Thymus (tissue), 11 donors: ENCODE measurements at regions not wholly inside any gene's neighbourhood (a gene's known extent, or its start where the extent isn't known, plus 50 kb on each side); places are given as distances from the start of the nearest gene placed in this dataset.
"Not testable (repeated sequence)": the region's sequence is repeated elsewhere in the genome, so short reads cannot be mapped to it uniquely, and the experiment has no call there.

Experiments used
- DNase-seq, 9 donors: peaks; one replicate each; pipeline ENCODE4 v3.0.0-alpha.2; 2013; ENCODE audit warnings: low spot score in 9 of 9, low read depth in 6 of 9, missing footprints in 1 of 9
- H3K27ac ChIP-seq, 2 donors: one replicate each; pipeline ENCODE4 v1.5.1; 2013; ENCODE audit warnings: control low read depth in 1 of 2, low read depth in 1 of 2, low read length in 1 of 2, mild to moderate bottlenecking in 1 of 2, moderate library complexity in 1 of 2
- H3K27me3 ChIP-seq, 2 donors: one replicate each; pipeline ENCODE4 v1.5.1; 2013; ENCODE audit warnings: low read length in 1 of 2; ENCODE audit not compliant: control insufficient read depth in 2 of 2, insufficient read depth in 1 of 2
- H3K36me3 ChIP-seq, 2 donors: one replicate each; pipeline ENCODE4 v1.5.1; 2013; ENCODE audit warnings: low read length in 1 of 2, mild to moderate bottlenecking in 1 of 2, moderate library complexity in 1 of 2; ENCODE audit not compliant: control insufficient read depth in 2 of 2, insufficient read depth in 2 of 2
- H3K4me1 ChIP-seq, 2 donors: one replicate each; pipeline ENCODE4 v1.5.1; 2013; ENCODE audit warnings: low read length in 2 of 2; ENCODE audit not compliant: control insufficient read depth in 2 of 2, insufficient read depth in 2 of 2
- H3K4me3 ChIP-seq, 2 donors: one replicate each; pipeline ENCODE4 v1.5.1; 2013; ENCODE audit warnings: low read length in 2 of 2, control low read depth in 1 of 2, mild to moderate bottlenecking in 1 of 2
- H3K9me3 ChIP-seq, 2 donors: one replicate each; pipeline ENCODE4 v1.5.1; 2013; ENCODE audit warnings: low read length in 1 of 2, mild to moderate bottlenecking in 1 of 2; ENCODE audit not compliant: control insufficient read depth in 2 of 2, insufficient read depth in 1 of 2
- WGBS: extraction: QIAGEN DNeasy Blood & Tissue Kit; methylation state at CpG from one replicate; pipeline ENCODE4 v1.1.7; 2013; 5-methylcytosine and 5-hydroxymethylcytosine counted together
- donor health status: healthy.

- Histone ChIP-seq H3K9me3 (peaks cover 0 to 4% of the 10 kb centered on the region in 2 donors), H3K36me3 (no peaks in the 10 kb centered on the region), H3K4me1 (no peaks in the 10 kb centered on the region), H3K27ac (no peak overlapping the region), H3K4me3 (no peak overlapping the region), H3K27me3 (no peaks in the 10 kb centered on the region)
- no peak for DNase-seq
- WGBS: 82% methylated on average over 7 of the region's 7 CpGs
These were observed 926.9 kb upstream of the EDIL3 start for GRCh38 chr5:85311536-85311935.

DNA sequence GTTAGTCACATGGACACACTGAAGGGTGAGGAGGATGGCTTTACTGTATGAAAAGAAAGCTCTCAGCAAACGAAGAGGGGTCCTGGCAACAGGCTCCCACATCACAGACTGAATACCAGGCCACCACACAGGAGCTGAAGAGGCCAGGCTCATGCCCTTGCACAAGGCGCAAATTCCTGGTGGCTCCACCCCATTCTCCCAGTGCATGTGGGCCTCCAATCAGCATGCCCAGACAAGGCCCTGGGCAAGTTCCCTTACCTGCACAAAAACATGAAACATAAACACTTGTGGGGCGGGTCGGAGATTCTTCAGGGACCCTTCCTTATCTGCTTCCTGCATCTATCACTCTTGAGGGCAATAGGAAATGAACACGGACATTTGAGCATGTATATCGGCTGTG, 935.8 kb upstream of the EDIL3 start:
- no peak overlapping the region for H3K4me3 ChIP-seq
- 45% methylated on average over 6 of the region's 6 CpGs for WGBS
- no peak for DNase-seq
- no peak overlapping the region for H3K27ac ChIP-seq
- H3K27me3 ChIP-seq: no peaks in the 10 kb centered on the region
- no peaks in the 10 kb centered on the region for H3K4me1 ChIP-seq
- no peaks in the 10 kb centered on the region for H3K9me3 ChIP-seq
- H3K36me3 ChIP-seq: no peaks in the 10 kb centered on the region

DNA sequence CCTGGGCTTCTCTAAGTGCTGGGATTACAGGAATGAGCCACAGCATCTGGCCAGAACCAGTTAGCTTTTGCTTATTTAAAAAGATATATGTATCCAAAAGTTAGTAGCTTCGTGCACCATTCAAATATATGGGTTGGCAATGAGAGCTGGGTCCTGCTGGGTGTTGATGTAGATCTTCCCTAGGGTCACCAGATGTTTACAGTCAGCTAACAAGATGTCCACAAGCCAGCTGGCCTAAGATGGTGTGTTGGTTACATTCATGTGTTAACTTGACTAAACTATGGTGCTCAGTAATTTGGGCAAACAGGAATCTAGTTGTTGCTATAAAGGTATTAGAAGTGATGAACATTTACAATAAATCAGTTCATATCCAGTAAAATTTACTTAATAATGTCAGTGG, 948.6 kb upstream of the EDIL3 start:
- H3K4me3 ChIP-seq: no peak overlapping the region
- no peaks in the 10 kb centered on the region for H3K36me3 ChIP-seq
- H3K27ac ChIP-seq: no peak overlapping the region
- no peaks in the 10 kb centered on the region for H3K9me3 ChIP-seq
- WGBS: 78% methylated on average over 1 of the region's 1 CpG
- H3K4me1 ChIP-seq: no peaks in the 10 kb centered on the region
- DNase-seq: no peak
- H3K27me3 ChIP-seq: no peaks in the 10 kb centered on the region

DNA sequence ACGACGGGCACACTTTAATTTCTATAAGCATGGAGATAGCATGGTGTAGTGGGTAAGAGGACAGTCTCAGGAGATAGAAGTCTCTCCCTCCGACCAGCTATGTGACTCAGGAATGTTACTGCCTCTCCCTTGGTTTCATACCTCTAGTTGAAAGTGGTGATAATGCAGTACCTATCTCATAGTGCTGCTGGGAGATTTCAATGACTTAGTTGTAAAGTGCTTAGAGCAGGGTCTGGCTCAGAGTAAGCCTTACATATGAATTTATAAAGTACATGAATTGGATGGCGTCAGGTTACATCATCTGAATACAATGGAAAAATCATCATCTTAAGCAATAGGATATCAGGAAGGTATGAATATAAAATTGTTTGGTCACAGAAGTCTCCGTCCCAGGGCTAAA, 952.8 kb upstream of the EDIL3 start:
- DNase-seq: no peak
- no peaks in the 10 kb centered on the region for H3K9me3 ChIP-seq
- no peak overlapping the region for H3K4me3 ChIP-seq
- H3K36me3 ChIP-seq: no peaks in the 10 kb centered on the region
- no peaks in the 10 kb centered on the region for H3K27me3 ChIP-seq
- no peak overlapping the region for H3K27ac ChIP-seq
- H3K4me1 ChIP-seq: no peaks in the 10 kb centered on the region
- 87% methylated on average over 5 of the region's 5 CpGs for WGBS

DNA sequence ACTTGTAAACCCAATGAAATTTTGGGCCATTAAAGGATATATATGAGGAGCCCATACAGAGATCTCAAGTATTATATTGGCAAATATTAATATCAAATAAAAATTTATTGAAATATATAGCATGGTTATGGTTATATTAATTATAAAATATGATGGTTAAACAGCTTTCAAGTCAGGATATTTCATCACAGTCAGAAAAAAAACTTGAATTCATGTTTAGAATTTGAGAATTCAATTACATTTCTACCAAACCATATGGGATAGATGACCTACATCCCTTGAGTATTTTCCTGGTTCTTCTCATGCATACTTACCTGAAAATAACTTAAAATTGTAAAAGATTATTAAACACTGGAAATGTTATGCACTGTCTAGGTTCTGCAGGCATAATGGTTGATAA, 956.1 kb upstream of the EDIL3 start:
- no peak overlapping the region for H3K4me3 ChIP-seq
- no peak overlapping the region for H3K27ac ChIP-seq
- H3K27me3 ChIP-seq: no peaks in the 10 kb centered on the region
- H3K36me3 ChIP-seq: no peaks in the 10 kb centered on the region
- DNase-seq: no peak
- no peaks in the 10 kb centered on the region for H3K9me3 ChIP-seq
- no peaks in the 10 kb centered on the region for H3K4me1 ChIP-seq

GRCh38 chr5:85345818-85346217, 961.1 kb upstream of the EDIL3 start:
- H3K27me3 ChIP-seq: no peaks in the 10 kb centered on the region
- H3K4me1 ChIP-seq: no peaks in the 10 kb centered on the region
- DNase-seq: no peak
- H3K9me3 ChIP-seq: no peaks in the 10 kb centered on the region
- 91% methylated on average over 2 of the region's 2 CpGs for WGBS
- H3K27ac ChIP-seq: no peak overlapping the region
- H3K4me3 ChIP-seq: no peak overlapping the region
- no peaks in the 10 kb centered on the region for H3K36me3 ChIP-seq

DNA sequence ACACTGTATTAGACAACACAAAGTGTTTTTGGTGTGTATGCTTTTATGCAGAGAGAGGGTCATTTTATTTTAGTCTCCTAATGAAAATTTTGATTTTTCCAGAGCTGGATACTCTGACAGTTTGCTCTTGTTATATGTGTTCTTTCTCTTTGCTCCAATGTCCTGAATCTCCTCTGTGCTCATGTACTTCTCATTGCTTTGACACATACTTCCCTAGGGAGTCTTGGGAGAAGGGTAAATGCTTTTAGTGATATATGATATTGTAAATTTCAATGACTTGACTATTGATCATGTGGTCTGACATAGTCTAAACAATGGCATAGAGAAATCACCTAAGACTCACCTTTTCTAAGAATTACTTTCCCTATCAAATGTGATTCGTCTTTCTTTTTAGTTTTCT, 972.6 kb upstream of the EDIL3 start:
- Histone ChIP-seq H3K27ac (no peak overlapping the region), H3K4me1 (no peaks in the 10 kb centered on the region), H3K36me3 (no peaks in the 10 kb centered on the region), H3K27me3 (no peaks in the 10 kb centered on the region), H3K4me3 (no peak overlapping the region), H3K9me3 (no peaks in the 10 kb centered on the region)
- WGBS: 94% methylated on average over 1 of the region's 1 CpG
- no peak for DNase-seq

DNA sequence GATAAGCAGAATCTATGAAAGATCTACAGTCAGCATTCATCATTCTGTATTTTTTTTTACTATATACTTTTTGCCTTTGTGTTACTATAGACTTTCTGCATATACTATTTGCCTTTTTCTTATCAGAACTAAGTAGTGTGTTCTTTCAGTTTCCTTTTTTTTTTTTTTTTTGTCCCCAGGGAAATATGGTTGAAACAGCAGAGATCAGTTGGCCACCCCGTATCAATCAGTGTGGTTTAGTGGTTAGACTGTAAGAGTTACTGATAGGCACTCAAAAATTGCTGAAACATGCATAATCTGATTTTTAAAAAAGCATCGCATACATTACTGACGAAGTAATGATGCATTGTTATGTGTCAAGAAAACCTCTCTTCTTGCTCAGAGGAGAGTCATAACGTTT, 990.8 kb upstream of the EDIL3 start:
- no peak for DNase-seq
- WGBS: 39% methylated on average over 4 of the region's 4 CpGs
- no peak overlapping the region for H3K27ac ChIP-seq
- no peaks in the 10 kb centered on the region for H3K36me3 ChIP-seq
- no peaks in the 10 kb centered on the region for H3K27me3 ChIP-seq
- no peaks in the 10 kb centered on the region for H3K4me1 ChIP-seq
- no peak overlapping the region for H3K4me3 ChIP-seq
- no peaks in the 10 kb centered on the region for H3K9me3 ChIP-seq

GRCh38 chr5:85388770-85389169, 1004.1 kb upstream of the EDIL3 start:
- Histone ChIP-seq H3K27me3 (no peaks in the 10 kb centered on the region), H3K4me3 (no peak overlapping the region), H3K4me1 (no peaks in the 10 kb centered on the region), H3K36me3 (no peaks in the 10 kb centered on the region), H3K27ac (no peak overlapping the region), H3K9me3 (no peaks in the 10 kb centered on the region)
- no peak for DNase-seq
- WGBS: 92% methylated on average over 3 of the region's 3 CpGs

- H3K4me3 ChIP-seq, H3K27me3 ChIP-seq, DNase-seq, H3K4me1 ChIP-seq, H3K36me3 ChIP-seq, H3K9me3 ChIP-seq, H3K27ac ChIP-seq: not testable (repeated sequence)
- WGBS: 96% methylated on average over 8 of the region's 8 CpGs
These were observed 1007.6 kb upstream of the EDIL3 start for GRCh38 chr5:85392309-85392708.
